Liver (tissue), 8 donors: ENCODE measurements at regions not wholly inside any gene's neighbourhood (a gene's known extent, or its start where the extent isn't known, plus 50 kb on each side); places are given as distances from the start of the nearest gene placed in this dataset.

ENCODE experiments used
- DNase-seq: peaks from one replicate; pipeline ENCODE4 v3.0.0-alpha.2; 2017; ENCODE audit warnings: low spot score
- H3K27ac ChIP-seq, 2 donors: one replicate each; pipeline ENCODE4 v1.7.0; 2013; ENCODE audit warnings: inconsistent platforms in 2 of 2, low read length in 2 of 2, control low read depth in 1 of 2, low read depth in 1 of 2, mild to moderate bottlenecking in 1 of 2
- H3K27me3 ChIP-seq, 4 donors: one replicate each; pipeline versions ENCODE4 v1.6.1 to v1.7.0; 2013; ENCODE audit warnings: low read length in 3 of 4, inconsistent platforms in 1 of 4, mild to moderate bottlenecking in 1 of 4, moderate library complexity in 1 of 4; ENCODE audit not compliant: control insufficient read depth in 4 of 4, insufficient read depth in 4 of 4
- H3K36me3 ChIP-seq, 4 donors: one replicate each; pipeline versions ENCODE4 v1.6.1 to v1.7.0; 2013; ENCODE audit warnings: low read length in 3 of 4, mild to moderate bottlenecking in 3 of 4, low read depth in 1 of 4, moderate library complexity in 1 of 4; ENCODE audit not compliant: control insufficient read depth in 4 of 4, insufficient read depth in 3 of 4
- H3K4me1 ChIP-seq, 4 donors: one replicate each; pipeline versions ENCODE4 v1.6.1 to v1.7.0; 2013; ENCODE audit warnings: low read length in 3 of 4, mild to moderate bottlenecking in 3 of 4, moderate library complexity in 1 of 4; ENCODE audit not compliant: control insufficient read depth in 4 of 4, insufficient read depth in 4 of 4
- H3K4me3 ChIP-seq, 3 donors: one replicate each; pipeline versions ENCODE4 v1.6.1 to v1.7.0; 2013; ENCODE audit warnings: low read length in 3 of 3, control low read depth in 1 of 3, low read depth in 1 of 3, mild to moderate bottlenecking in 1 of 3
- H3K9ac ChIP-seq, 2 donors: one replicate each; pipeline ENCODE4 v1.7.0; 2013; ENCODE audit warnings: low read length in 2 of 2, mild to moderate bottlenecking in 2 of 2, moderate library complexity in 2 of 2, control low read depth in 1 of 2, low read depth in 1 of 2
- H3K9me3 ChIP-seq, 4 donors: one replicate each; pipeline versions ENCODE4 v1.6.1 to v1.7.0; 2013; ENCODE audit warnings: low read length in 3 of 4; ENCODE audit not compliant: control insufficient read depth in 4 of 4
- ATF3 ChIP-seq: IDR thresholded peaks from 2 replicates; pipeline ENCODE4 v1.6.1; 2016; ENCODE audit warnings: antibody characterized with exemption
- CTCF ChIP-seq: fragments of 150-350 bp; IDR thresholded peaks from 2 replicates; pipeline ENCODE4 v1.5.1; 2017; ENCODE audit warnings: improper control_type of control experiment, low read depth, low read length; ENCODE audit not compliant: missing input control
- EGR1 ChIP-seq, 2 donors: IDR thresholded peaks; 2 replicates each; pipeline ENCODE4 v1.6.1; 2016 to 2018; ENCODE audit warnings: antibody characterized with exemption in 2 of 2, low read depth in 2 of 2
- FOXA1 ChIP-seq: IDR thresholded peaks from 2 replicates; pipeline ENCODE4 v1.6.1; 2016; ENCODE audit warnings: antibody characterized with exemption
- FOXA2 ChIP-seq: IDR thresholded peaks from 2 replicates; pipeline ENCODE4 v1.6.1; 2016; ENCODE audit warnings: antibody characterized with exemption
- GABPA ChIP-seq, 2 donors: IDR thresholded peaks in 1 of 2; conservative IDR thresholded peaks in 1 of 2; 2 replicates each; pipeline ENCODE4 v1.6.1; 2016; ENCODE audit warnings: antibody characterized with exemption in 2 of 2, mild to moderate bottlenecking in 1 of 2, moderate library complexity in 1 of 2
- NR2F2 ChIP-seq: IDR thresholded peaks from 2 replicates; pipeline ENCODE4 v1.6.1; 2016; ENCODE audit warnings: antibody characterized with exemption
- RAD21 ChIP-seq, 2 donors: IDR thresholded peaks; 2 replicates each; pipeline ENCODE4 v1.6.1; 2016; ENCODE audit warnings: antibody characterized with exemption in 2 of 2, mild to moderate bottlenecking in 2 of 2
- REST ChIP-seq: IDR thresholded peaks from 2 replicates; pipeline ENCODE4 v1.6.1; 2016; ENCODE audit warnings: antibody characterized with exemption, mild to moderate bottlenecking
- SP1 ChIP-seq: IDR thresholded peaks from 2 replicates; pipeline ENCODE4 v1.6.1; 2018; ENCODE audit warnings: antibody characterized with exemption, mild to moderate bottlenecking
- YY1 ChIP-seq: IDR thresholded peaks from 2 replicates; pipeline ENCODE4 v1.6.1; 2016; ENCODE audit warnings: antibody characterized with exemption, mild to moderate bottlenecking
- ZBTB33 ChIP-seq: IDR thresholded peaks from 2 replicates; pipeline ENCODE4 v1.6.1; 2016; ENCODE audit warnings: antibody characterized with exemption
- WGBS: extraction: QIAGEN DNeasy Blood & Tissue Kit; methylation state at CpG from one replicate; pipeline ENCODE4 v1.1.7; 2013; 5-methylcytosine and 5-hydroxymethylcytosine counted together
- donor health status: healthy.
- donor health status: healthy.
- donor health status: healthy.
- donor health status: healthy.
- donor health status: healthy.

- TF ChIP-seq REST (no peak), SP1 (no peak), FOXA1 (no peak)
These were observed 266.0 kb downstream of the PAPSS1 start (continued) for GRCh38 chr4:107453987-107454386.

- DNase-seq: no peak
- TF ChIP-seq SP1: no peak
- Histone ChIP-seq H3K4me3 (no peak overlapping the region), H3K36me3 (no peaks in the 10 kb centered on the region), H3K9me3 (no peaks in the 10 kb centered on the region), H3K27ac (no peak overlapping the region), H3K27me3 (peaks cover 0 to 6% (median 0%) of the 10 kb centered on the region in 4 donors), H3K4me1 (no peaks in the 10 kb centered on the region), H3K9ac (no peak overlapping the region)
- WGBS: 56% methylated on average over 3 of the region's 3 CpGs
These were observed 267.1 kb downstream of the PAPSS1 start for GRCh38 chr4:107452717-107453630.

GRCh38 chr4:107449611-107450369, 270.2 kb downstream of the PAPSS1 start:
- no peaks in the 10 kb centered on the region for H3K4me1 ChIP-seq
- H3K27me3 ChIP-seq: no peaks in the 10 kb centered on the region
- H3K9ac ChIP-seq: no peak overlapping the region
- TF ChIP-seq GABPA (IDR thresholded peaks at IDR 0.05 in 1 of 2, conservative IDR thresholded peaks at IDR 0.05 in 1 of 2) (no peak), RAD21 (IDR thresholded peaks at IDR 0.05) (no peak), ATF3 (no peak), REST (no peak), SP1 (no peak), CTCF (no peak), EGR1 (IDR thresholded peaks at IDR 0.05; ENCODE audit: low read depth in 2 of 2) (no peak), NR2F2 (no peak), FOXA2 (no peak), ZBTB33 (no peak), YY1 (no peak)
- H3K36me3 ChIP-seq: no peaks in the 10 kb centered on the region
- no peak for DNase-seq
- H3K4me3 ChIP-seq: no peak overlapping the region
- no peak overlapping the region for H3K27ac ChIP-seq
- no peaks in the 10 kb centered on the region for H3K9me3 ChIP-seq
- 64% methylated on average over 4 of the region's 4 CpGs for WGBS
